GM06990 (cell line): ENCODE measurements at regions not wholly inside any gene's neighbourhood (a gene's known extent, or its start where the extent isn't known, plus 50 kb on each side); places are given as distances from the start of the nearest gene placed in this dataset.
"Not testable (repeated sequence)": the region's sequence is repeated elsewhere in the genome, so short reads cannot be mapped to it uniquely, and the experiment has no call there.

ENCODE experiments used
- DNase-seq: peaks from one replicate; pipeline ENCODE4 v3.0.0-alpha.2; 2011; ENCODE audit not compliant: insufficient read length; ENCODE audit errors: extremely low read depth
- H3K27me3 ChIP-seq: replicated peaks from 2 replicates; pipeline ENCODE4 v1.6.0; 2011; ENCODE audit warnings: low read length; ENCODE audit not compliant: control insufficient read depth, insufficient read depth
- H3K36me3 ChIP-seq: 2 replicates; pipeline ENCODE4 v1.5.1; 2011; ENCODE audit warnings: low read length; ENCODE audit not compliant: control insufficient read depth, insufficient read depth
- H3K4me3 ChIP-seq: replicated peaks from 2 replicates; pipeline ENCODE4 v1.5.1; 2011; ENCODE audit warnings: low read depth, mild to moderate bottlenecking, control low read depth, low read length
- TF ChIP-seq, protein P1 (sequence below): IDR thresholded peaks from 2 replicates; pipeline ENCODE4 v1.5.1; 2011; ENCODE audit warnings: low read length, control low read depth, mild to moderate bottlenecking, inconsistent platforms; ENCODE audit not compliant: insufficient read depth, poor library complexity, severe bottlenecking

GRCh38 chr20:5667705-5668528 lies 57.1 kb upstream of the GPCPD1 start:
- no peaks in the 10 kb centered on the region for H3K36me3 ChIP-seq
- DNase-seq: no peak
- no peak overlapping the region for H3K4me3 ChIP-seq
- TF ChIP-seq, protein P1, sequence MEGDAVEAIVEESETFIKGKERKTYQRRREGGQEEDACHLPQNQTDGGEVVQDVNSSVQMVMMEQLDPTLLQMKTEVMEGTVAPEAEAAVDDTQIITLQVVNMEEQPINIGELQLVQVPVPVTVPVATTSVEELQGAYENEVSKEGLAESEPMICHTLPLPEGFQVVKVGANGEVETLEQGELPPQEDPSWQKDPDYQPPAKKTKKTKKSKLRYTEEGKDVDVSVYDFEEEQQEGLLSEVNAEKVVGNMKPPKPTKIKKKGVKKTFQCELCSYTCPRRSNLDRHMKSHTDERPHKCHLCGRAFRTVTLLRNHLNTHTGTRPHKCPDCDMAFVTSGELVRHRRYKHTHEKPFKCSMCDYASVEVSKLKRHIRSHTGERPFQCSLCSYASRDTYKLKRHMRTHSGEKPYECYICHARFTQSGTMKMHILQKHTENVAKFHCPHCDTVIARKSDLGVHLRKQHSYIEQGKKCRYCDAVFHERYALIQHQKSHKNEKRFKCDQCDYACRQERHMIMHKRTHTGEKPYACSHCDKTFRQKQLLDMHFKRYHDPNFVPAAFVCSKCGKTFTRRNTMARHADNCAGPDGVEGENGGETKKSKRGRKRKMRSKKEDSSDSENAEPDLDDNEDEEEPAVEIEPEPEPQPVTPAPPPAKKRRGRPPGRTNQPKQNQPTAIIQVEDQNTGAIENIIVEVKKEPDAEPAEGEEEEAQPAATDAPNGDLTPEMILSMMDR: no peak
- H3K27me3 ChIP-seq: no peaks in the 10 kb centered on the region

GRCh38 chr20:5665417-5665816 lies 54.6 kb upstream of the GPCPD1 start:
- H3K27me3 ChIP-seq: no peaks in the 10 kb centered on the region
- TF ChIP-seq, protein P1: no peak
- H3K4me3 ChIP-seq: no peak overlapping the region
- no peak for DNase-seq
- no peaks in the 10 kb centered on the region for H3K36me3 ChIP-seq

DNA sequence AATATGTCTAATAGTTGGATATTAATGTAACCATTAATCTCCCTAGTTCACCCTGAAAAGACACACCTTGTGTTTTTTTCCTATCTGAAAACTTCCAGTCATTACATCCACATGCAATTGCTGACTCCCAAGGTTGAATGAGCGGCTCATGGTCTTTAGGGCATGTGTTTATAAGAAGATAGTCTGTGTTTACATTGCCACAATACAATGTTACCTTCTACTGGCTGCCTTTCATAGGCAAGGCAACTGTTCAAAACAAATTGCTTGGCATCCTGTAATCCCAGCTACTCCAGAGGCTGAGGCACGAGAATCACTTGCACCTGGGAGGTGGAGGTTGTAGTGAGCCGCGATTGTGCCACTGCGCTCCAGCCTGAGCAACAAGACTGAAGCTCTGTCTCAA lies 52.6 kb upstream of the GPCPD1 start:
- no peak for DNase-seq
- no peaks in the 10 kb centered on the region for H3K27me3 ChIP-seq
- TF ChIP-seq, protein P1: no peak

GRCh38 chr20:5662769-5663168 lies 52.0 kb upstream of the GPCPD1 start:
- Histone ChIP-seq H3K36me3 (no peaks in the 10 kb centered on the region), H3K4me3 (no peak overlapping the region), H3K27me3 (no peaks in the 10 kb centered on the region)
- no peak for DNase-seq
- TF ChIP-seq, protein P1: no peak

More for the DNA sequence above, 52.6 kb upstream of the GPCPD1 start:
- Histone ChIP-seq H3K4me3 (no peak overlapping the region), H3K36me3 (no peaks in the 10 kb centered on the region)

DNA sequence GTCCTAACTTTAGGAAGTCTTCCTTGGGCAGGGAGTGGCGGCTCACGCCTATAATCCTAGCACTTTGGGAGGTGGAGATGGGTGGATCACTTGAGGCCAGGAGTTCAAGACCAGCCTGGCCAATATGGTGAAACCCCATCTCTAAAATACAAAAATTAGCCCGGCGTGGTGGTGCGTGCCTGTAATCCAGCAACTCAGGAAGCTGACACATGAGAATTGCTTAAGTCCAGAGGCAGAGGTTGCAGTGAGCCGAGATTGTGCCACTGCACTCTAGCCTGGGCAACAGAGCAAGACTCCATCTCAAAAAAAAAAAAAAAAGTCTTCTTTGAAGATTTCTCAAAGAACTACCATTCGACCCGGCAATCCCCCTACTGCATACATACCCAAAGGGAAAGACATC lies 50.0 kb upstream of the GPCPD1 start:
- not testable (repeated sequence) for H3K27me3 ChIP-seq, DNase-seq, H3K36me3 ChIP-seq, H3K4me3 ChIP-seq
